HG03432 (cell line): ENCODE measurements at regions not wholly inside any gene's neighbourhood (a gene's known extent, or its start where the extent isn't known, plus 50 kb on each side); places are given as distances from the start of the nearest gene placed in this dataset.
A peak's percentile ranks its signal among the peaks of the same experiment; 100 is the strongest.
"Not testable (repeated sequence)": the region's sequence is repeated elsewhere in the genome, so short reads cannot be mapped to it uniquely, and the experiment has no call there.

Source experiments
- ATAC-seq: cut with Tn5 transposase; IDR thresholded peaks from one replicate; pipeline ENCODE4 v1.9.1; 2021; ENCODE audit warnings: mild to moderate bottlenecking, moderate library complexity; ENCODE audit not compliant: unreplicated experiment

GRCh38 chr1:173341971-173342370 is 134.8 kb upstream of the TNFSF4 start:
- no peak for ATAC-seq

- no peak for ATAC-seq
Observed at GRCh38 chr1:173342736-173343135, 134.4 kb upstream of the PRDX6 start.

- ATAC-seq, result no peak
Observed at GRCh38 chr1:173344034-173344743, 132.9 kb upstream of the PRDX6 start.

GRCh38 chr1:173347282-173347818 is 129.8 kb upstream of the PRDX6 start:
- ATAC-seq, result no peak

- ATAC-seq, result not testable (repeated sequence)
Observed at GRCh38 chr1:173352635-173353034, 124.5 kb upstream of the PRDX6 start.

- no peak for ATAC-seq
Observed at GRCh38 chr1:173353350-173353749, 123.8 kb upstream of the PRDX6 start.

GRCh38 chr1:173354937-173355280 is 122.2 kb upstream of the PRDX6 start:
- ATAC-seq, result no peak

GRCh38 chr1:173355281-173356031 is 121.7 kb upstream of the PRDX6 start:
- ATAC-seq, result peak; percentile 69

- peak; percentile 66 for ATAC-seq
Observed at GRCh38 chr1:173356191-173356762, 120.9 kb upstream of the PRDX6 start.

GRCh38 chr1:173360487-173361063 is 116.6 kb upstream of the PRDX6 start:
- no peak for ATAC-seq

- no peak for ATAC-seq
Observed at GRCh38 chr1:173362543-173362942, 114.6 kb upstream of the PRDX6 start.

GRCh38 chr1:173364827-173365226 is 112.3 kb upstream of the PRDX6 start:
- ATAC-seq, result no peak

- no peak for ATAC-seq
Observed at GRCh38 chr1:173365341-173365740, 111.8 kb upstream of the PRDX6 start.

- no peak for ATAC-seq
Observed at GRCh38 chr1:173367136-173367535, 110.0 kb upstream of the PRDX6 start.

- not testable (repeated sequence) for ATAC-seq
Observed at GRCh38 chr1:173370586-173370985, 106.5 kb upstream of the PRDX6 start.

GRCh38 chr1:173376065-173376464 is 101.1 kb upstream of the PRDX6 start:
- not testable (repeated sequence) for ATAC-seq

- ATAC-seq, result no peak
Observed at GRCh38 chr1:173377266-173377665, 99.9 kb upstream of the PRDX6 start.

- ATAC-seq, result no peak
Observed at GRCh38 chr1:173383351-173383750, 93.8 kb upstream of the PRDX6 start.

GRCh38 chr1:173388352-173388751 is 88.8 kb upstream of the PRDX6 start:
- ATAC-seq, result no peak

- ATAC-seq, result no peak
Observed at GRCh38 chr1:173392895-173393658, 84.1 kb upstream of the PRDX6 start.

GRCh38 chr1:173393659-173394000 is 83.5 kb upstream of the PRDX6 start:
- ATAC-seq, result no peak
